K562 (cell line): ENCODE measurements at regions not wholly inside any gene's neighbourhood (a gene's known extent, or its start where the extent isn't known, plus 50 kb on each side); places are given as distances from the start of the nearest gene placed in this dataset.
"Not testable (repeated sequence)": the region's sequence is repeated elsewhere in the genome, so short reads cannot be mapped to it uniquely, and the experiment has no call there.

Experiments used
- ATAC-seq: fragments of 200-7000 bp; cut with Tn5 transposase; 3 replicates; pipeline ENCODE4 v1.9.1; 2020; ENCODE audit warnings: moderate library complexity
- BruUV-seq: library from RNA; stranded (reverse); fragments of 400-500 nt; replicated peaks from 2 replicates; lab custom pipeline; 2021; lab: Mats Ljungman, UMichigan
- CTCF ChIA-PET: fragments of 300-600 bp; formaldehyde crosslinking; extraction: SDS; loops from one replicate; lab custom pipeline; 2021; ENCODE audit warnings: low intra/inter-chr PET ratio; lab: Yijun Ruan, JAX
- POLR2A ChIA-PET: fragments of 300-600, 350-650 bp; sonication (Branson Sonifier 250); formaldehyde crosslinking; extraction: SDS; loops from one replicate; lab custom pipeline; 2021; ENCODE audit warnings: antibody characterized with exemption, inconsistent platforms; lab: Yijun Ruan, JAX
- DNase-seq, 4 experiments: peaks; one replicate each; pipeline versions ENCODE4 v3.0.0 to v3.0.0-alpha.2; 2011 to 2018; ENCODE audit warnings: low spot score in 3 of 4, mixed read lengths in 3 of 4; ENCODE audit errors: extremely low read depth in 1 of 4
- FAIRE-seq: peaks from 2 replicates; lab custom pipeline; 2011; peaks lifted over from hg19 to GRCh38; lab: Jason Lieb, UNC
- H2AFZ ChIP-seq: 2 replicates; pipeline ENCODE4 v1.6.0; 2011; ENCODE audit warnings: low read depth, low read length, control low read depth, inconsistent platforms
- H3K27ac ChIP-seq: fragments of 200-600 bp; 3 replicates; pipeline ENCODE4 v1.8.0; 2011; ENCODE audit warnings: low read depth, mild to moderate bottlenecking, control low read depth, inconsistent platforms, low read length, moderate library complexity, mixed read lengths; ENCODE audit errors: extremely low read depth
- H3K27me3 ChIP-seq, 2 experiments: fragments of 300-600 bp in 1 of 2; 2 replicates in 1 of 2; 3 replicates in 1 of 2; pipeline versions ENCODE4 v1.6.0 to v1.8.0; 2011; ENCODE audit warnings: inconsistent platforms in 2 of 2, low read length in 2 of 2, mild to moderate bottlenecking in 1 of 2, mixed read lengths in 1 of 2, moderate library complexity in 1 of 2; ENCODE audit not compliant: control insufficient read depth in 2 of 2, insufficient read depth in 2 of 2
- H3K36me3 ChIP-seq: fragments of 300-600 bp; 3 replicates; pipeline ENCODE4 v1.8.0; 2011; ENCODE audit warnings: mild to moderate bottlenecking, low read length, inconsistent platforms; ENCODE audit not compliant: control insufficient read depth, insufficient read depth
- H3K4me1 ChIP-seq, 2 experiments: fragments of 200-600 bp in 1 of 2; replicated peaks in 1 of 2; 2 replicates in 1 of 2; 3 replicates in 1 of 2; pipeline versions ENCODE4 v1.5.1 to v1.8.0; 2011; ENCODE audit warnings: inconsistent platforms in 2 of 2, low read length in 2 of 2, mild to moderate bottlenecking in 1 of 2, mixed read lengths in 1 of 2, moderate library complexity in 1 of 2; ENCODE audit not compliant: control insufficient read depth in 2 of 2, insufficient read depth in 2 of 2
- H3K4me2 ChIP-seq: 2 replicates; pipeline ENCODE4 v1.6.1; 2011; ENCODE audit warnings: low read length, control low read depth, inconsistent platforms, mixed read lengths; ENCODE audit not compliant: insufficient read depth
- H3K4me3 ChIP-seq: fragments of 200-600 bp; sonication (generic), shearing (Covaris generic); 2 replicates; pipeline ENCODE4 v1.5.1; 2016; ENCODE audit warnings: control low read depth, inconsistent platforms
- H3K79me2 ChIP-seq: fragments of 200-600 bp; 3 replicates; pipeline ENCODE4 v1.8.0; 2011; ENCODE audit warnings: low read length, inconsistent platforms; ENCODE audit not compliant: control insufficient read depth, insufficient read depth
- H3K9ac ChIP-seq, 2 experiments: 2 replicates each; pipeline versions ENCODE4 v1.6.0 to v1.6.1; 2011; ENCODE audit warnings: low read depth in 2 of 2, low read length in 2 of 2, control low read depth in 1 of 2, inconsistent platforms in 1 of 2, mild to moderate bottlenecking in 1 of 2, mixed read lengths in 1 of 2; ENCODE audit not compliant: insufficient read depth in 1 of 2
- H3K9me1 ChIP-seq: one replicate; pipeline ENCODE4 v1.6.0; 2011; ENCODE audit warnings: inconsistent platforms, mild to moderate bottlenecking, low read length, moderate library complexity; ENCODE audit not compliant: control insufficient read depth, insufficient read depth
- H3K9me3 ChIP-seq: replicated peaks from 2 replicates; pipeline ENCODE4 v1.5.1; 2011; ENCODE audit warnings: low read depth, low read length, inconsistent platforms; ENCODE audit not compliant: control insufficient read depth, insufficient read depth
- H4K20me1 ChIP-seq: replicated peaks from 2 replicates; pipeline ENCODE4 v1.6.1; 2011; ENCODE audit warnings: low read length, inconsistent platforms, mixed read lengths; ENCODE audit not compliant: control insufficient read depth, insufficient read depth
- BCOR ChIP-seq: fragments of 450-650 bp; IDR thresholded peaks from 2 replicates; pipeline ENCODE4 v1.6.1; 2016
- CEBPB ChIP-seq: fragments of 450-650 bp; IDR thresholded peaks from 2 replicates; pipeline ENCODE4 v1.6.1; 2016; ENCODE audit warnings: missing genetic modification characterization, missing compliant biosample characterization
- CEBPG ChIP-seq, 3 experiments: fragments of 200-800 bp in 1 of 3; sonication (Bioruptor generic) in 1 of 3; sonication (generic) in 1 of 3; formaldehyde crosslinking in 1 of 3; IDR thresholded peaks in 2 of 3; conservative IDR thresholded peaks in 1 of 3; 2 replicates each; pipeline versions ENCODE4 v1.6.1 to v1.8.0; 2016 to 2022; ENCODE audit warnings: missing compliant biosample characterization in 2 of 3, missing genetic modification characterization in 2 of 3, mild to moderate bottlenecking in 1 of 3, missing genetic modification reagents in 1 of 3
- HDAC1 ChIP-seq, 2 experiments: fragments of 450-650 bp; IDR thresholded peaks; 2 replicates each; pipeline ENCODE4 v1.6.1; 2016 to 2017; ENCODE audit warnings: inconsistent platforms in 1 of 2, mild to moderate bottlenecking in 1 of 2, moderate library complexity in 1 of 2
- MTA1 ChIP-seq: fragments of 450-650 bp; IDR thresholded peaks from 2 replicates; pipeline ENCODE4 v1.6.1; 2017; ENCODE audit warnings: borderline replicate concordance
- SMARCA5 ChIP-seq: fragments of 450-650 bp; IDR thresholded peaks from 2 replicates; pipeline ENCODE4 v1.6.1; 2016
- TRIM24 ChIP-seq, 2 experiments: fragments of 450-650 bp; IDR thresholded peaks; 2 replicates each; pipeline ENCODE4 v1.6.1; 2016
- in situ Hi-C: fragments of 300-500 bp; cut with MboI; formaldehyde crosslinking; loops from 4 replicates; pipeline ENCODE4 v1.15.0; 2018; ENCODE audit warnings: inconsistent platforms, mixed read lengths
- intact Hi-C: fragments of 100-400 bp; cut with micrococcal nuclease; formaldehyde crosslinking; loops from 2 replicates; pipeline ENCODE4 v1.14.2; 2022
- TF ChIP-seq, protein P1 (sequence below), 2 experiments: fragments of 450-650 bp in 1 of 2; sonication (generic) in 1 of 2; formaldehyde crosslinking in 1 of 2; IDR thresholded peaks in 1 of 2; conservative IDR thresholded peaks in 1 of 2; 2 replicates each; pipeline versions ENCODE4 v1.6.1 to v1.8.1; 2016 to 2023; ENCODE audit warnings: mild to moderate bottlenecking in 2 of 2, moderate library complexity in 2 of 2, inconsistent platforms in 1 of 2, missing genetic modification reagents in 1 of 2
- TF ChIP-seq, protein P2 (sequence below): fragments of 450-650 bp; IDR thresholded peaks from 2 replicates; pipeline ENCODE4 v1.6.1; 2016; ENCODE audit warnings: antibody characterized with exemption

DNA sequence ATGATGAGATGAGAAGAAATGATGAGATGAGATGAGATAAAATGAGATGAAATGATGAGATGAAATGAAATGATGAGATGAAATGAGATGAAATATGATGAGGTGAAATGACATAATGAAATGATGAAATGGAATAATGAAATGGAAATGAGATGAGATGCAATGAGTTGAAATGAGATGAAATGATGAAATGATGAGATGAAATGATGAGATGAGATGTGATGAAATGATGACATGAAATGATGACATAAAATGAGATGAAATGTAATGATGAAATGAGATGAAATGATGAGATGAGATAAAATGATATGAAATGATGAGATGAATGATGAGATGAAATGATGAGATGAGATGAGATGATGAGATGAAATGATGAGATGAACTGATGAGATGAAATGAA, 340.2 kb upstream of the PLGLB1 start:
- H3K36me3 ChIP-seq, FAIRE-seq, in situ Hi-C loops, H3K4me3 ChIP-seq, H3K9ac ChIP-seq, H3K9me1 ChIP-seq, H3K4me2 ChIP-seq, H3K4me1 ChIP-seq, H3K9me3 ChIP-seq, intact Hi-C loops, DNase-seq, ATAC-seq, BruUV-seq, H3K27ac ChIP-seq, H2AFZ ChIP-seq, H3K79me2 ChIP-seq, POLR2A ChIA-PET, CTCF ChIA-PET, H4K20me1 ChIP-seq, H3K27me3 ChIP-seq: not testable (repeated sequence)
- TF ChIP-seq CEBPB (tag) (peak; percentile 38; the same call in 1 of the 2 replicates), TRIM24 (IDR thresholded peaks at IDR 0.05) (peak; percentile 56 to 72; a peak in 2 of 4 replicates), MTA1 (0 out of 2 replicates have a peak, but pooled peaks have one; percentile 27)
- TF ChIP-seq, protein P1, sequence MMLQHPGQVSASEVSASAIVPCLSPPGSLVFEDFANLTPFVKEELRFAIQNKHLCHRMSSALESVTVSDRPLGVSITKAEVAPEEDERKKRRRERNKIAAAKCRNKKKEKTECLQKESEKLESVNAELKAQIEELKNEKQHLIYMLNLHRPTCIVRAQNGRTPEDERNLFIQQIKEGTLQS (IDR thresholded peaks at IDR 0.05), result peak; percentile 8; the same call in 1 of the 2 replicates
- TF ChIP-seq, protein P1 (CRISPR knock-in tag; conservative IDR thresholded peaks at IDR 0.05), result not testable (repeated sequence)

DNA sequence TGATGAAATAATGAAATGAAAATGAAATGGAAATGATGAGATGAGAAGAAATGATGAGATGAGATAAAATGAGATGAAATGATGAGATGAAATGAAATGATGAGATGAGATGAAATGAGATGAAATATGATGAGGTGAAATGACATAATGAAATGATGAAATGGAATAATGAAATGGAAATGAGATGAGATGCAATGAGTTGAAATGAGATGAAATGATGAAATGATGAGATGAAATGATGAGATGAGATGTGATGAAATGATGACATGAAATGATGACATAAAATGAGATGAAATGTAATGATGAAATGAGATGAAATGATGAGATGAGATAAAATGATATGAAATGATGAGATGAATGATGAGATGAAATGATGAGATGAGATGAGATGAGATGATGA, 342.7 kb upstream of the PLGLB1 start:
- DNase-seq; H3K4me3 ChIP-seq; POLR2A ChIA-PET; ATAC-seq; H3K4me2 ChIP-seq; in situ Hi-C loops; H3K27me3 ChIP-seq; H3K9me3 ChIP-seq; intact Hi-C loops; H3K9ac ChIP-seq; FAIRE-seq; BruUV-seq; H3K9me1 ChIP-seq; H4K20me1 ChIP-seq; H3K27ac ChIP-seq; H2AFZ ChIP-seq; H3K36me3 ChIP-seq; H3K79me2 ChIP-seq; H3K4me1 ChIP-seq; TF ChIP-seq CEBPG (CRISPR knock-in tag; IDR thresholded peaks at IDR 0.05): not testable (repeated sequence)
- CTCF ChIA-PET, result interaction anchor here (0.7 kb wide), 1 partner anchor 1476 kb away, joined by 5 read pairs; no protein-coding TSS in a partner anchor
- TF ChIP-seq CEBPG (tag; conservative IDR thresholded peaks at IDR 0.05 in 1 of 2, IDR thresholded peaks at IDR 0.05 in 1 of 2), result peak in 1 of 2 experiments; percentile 62; a peak in 3 of 4 replicates
- TF ChIP-seq SMARCA5, result peak; percentile 30; the same call in 1 of the 2 replicates
- peak; percentile 82 to 89; a peak in 3 of 4 replicates for TF ChIP-seq TRIM24 (IDR thresholded peaks at IDR 0.05)
- peak; percentile 88 for TF ChIP-seq CEBPB (tag)
- 0 out of 4 replicates have a peak, but pooled peaks of 1 of the 2 experiments have one; percentile 36 for TF ChIP-seq HDAC1 (IDR thresholded peaks at IDR 0.05)
- peak; percentile 32; the same call in 1 of the 2 replicates for TF ChIP-seq BCOR
- TF ChIP-seq, protein P2, sequence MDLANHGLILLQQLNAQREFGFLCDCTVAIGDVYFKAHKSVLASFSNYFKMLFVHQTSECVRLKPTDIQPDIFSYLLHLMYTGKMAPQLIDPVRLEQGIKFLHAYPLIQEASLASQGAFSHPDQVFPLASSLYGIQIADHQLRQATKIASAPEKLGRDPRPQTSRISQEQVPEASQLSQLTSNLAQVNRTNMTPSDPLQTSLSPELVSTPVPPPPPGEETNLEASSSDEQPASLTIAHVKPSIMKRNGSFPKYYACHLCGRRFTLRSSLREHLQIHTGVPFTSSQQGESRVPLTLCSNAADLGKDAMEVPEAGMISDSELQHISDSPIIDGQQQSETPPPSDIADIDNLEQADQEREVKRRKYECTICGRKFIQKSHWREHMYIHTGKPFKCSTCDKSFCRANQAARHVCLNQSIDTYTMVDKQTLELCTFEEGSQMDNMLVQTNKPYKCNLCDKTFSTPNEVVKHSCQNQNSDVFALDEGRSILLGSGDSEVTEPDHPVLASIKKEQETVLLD, result peak; percentile 70
- TF ChIP-seq, protein P1 (IDR thresholded peaks at IDR 0.05), result peak; percentile 55
- TF ChIP-seq, protein P1 (CRISPR knock-in tag; conservative IDR thresholded peaks at IDR 0.05), result not testable (repeated sequence)
